IMR-90 (cell line): ENCODE measurements at regions not wholly inside any gene's neighbourhood (a gene's known extent, or its start where the extent isn't known, plus 50 kb on each side); places are given as distances from the start of the nearest gene placed in this dataset.

Experiments
- ATAC-seq: fragments of 200-7000 bp; cut with Tn5 transposase; 2 replicates; pipeline ENCODE4 v1.9.1; 2020; ENCODE audit warnings: low read depth, mild to moderate bottlenecking, moderate library complexity
- BruUV-seq: library from RNA; stranded (reverse); fragments of 400-500 nt; replicated peaks from 2 replicates; lab custom pipeline; 2021; lab: Mats Ljungman, UMichigan
- CTCF ChIA-PET: fragments of 300-600 bp; formaldehyde crosslinking; extraction: SDS; loops from one replicate; lab custom pipeline; 2021; ENCODE audit warnings: antibody characterized with exemption; lab: Yijun Ruan, JAX
- POLR2A ChIA-PET: fragments of 300-600 bp; sonication (Branson Sonifier 250); formaldehyde crosslinking; loops from one replicate; lab custom pipeline; 2022; ENCODE audit warnings: antibody characterized with exemption; ENCODE audit not compliant: unreplicated experiment; lab: Charles Lee
- DNase-seq: peaks from one replicate; pipeline ENCODE4 v3.0.0; 2013
- H2AFZ ChIP-seq: replicated peaks from 2 replicates; pipeline ENCODE3; 2013; ENCODE audit warnings: low read length, mild to moderate bottlenecking; ENCODE audit not compliant: poor library complexity
- H2AK5ac ChIP-seq: 2 replicates; pipeline ENCODE4 v1.6.1; 2013; ENCODE audit warnings: low read depth, low read length, inconsistent platforms
- H2AK9ac ChIP-seq: replicated peaks from 2 replicates; pipeline ENCODE3; 2013; ENCODE audit warnings: mild to moderate bottlenecking, low read depth, low read length, moderate library complexity; ENCODE audit not compliant: poor library complexity
- H2BK120ac ChIP-seq: 2 replicates; pipeline ENCODE4 v1.6.1; 2013; ENCODE audit warnings: low read depth, low read length, inconsistent platforms
- H2BK15ac ChIP-seq: 3 replicates; pipeline ENCODE4 v1.6.1; 2013; ENCODE audit warnings: low read depth, low read length, inconsistent platforms
- H2BK20ac ChIP-seq: 2 replicates; pipeline ENCODE4 v1.6.1; 2013; ENCODE audit warnings: low read depth, mild to moderate bottlenecking, inconsistent platforms, low read length, moderate library complexity
- H2BK5ac ChIP-seq: 2 replicates; pipeline ENCODE4 v1.6.1; 2013; ENCODE audit warnings: mild to moderate bottlenecking, low read depth, low read length, inconsistent platforms; ENCODE audit not compliant: poor library complexity, severe bottlenecking
- H3K14ac ChIP-seq: replicated peaks from 2 replicates; pipeline ENCODE4 v1.6.1; 2013; ENCODE audit warnings: low read depth, low read length, inconsistent platforms
- H3K18ac ChIP-seq: 2 replicates; pipeline ENCODE4 v1.6.1; 2013; ENCODE audit warnings: low read depth, low read length, control low read depth
- H3K23ac ChIP-seq: 2 replicates; pipeline ENCODE4 v1.6.1; 2013; ENCODE audit warnings: low read depth, low read length, inconsistent platforms
- H3K27ac ChIP-seq: 2 replicates; pipeline ENCODE4 v1.5.1; 2013; ENCODE audit warnings: mild to moderate bottlenecking, control low read depth, low read length; ENCODE audit not compliant: insufficient read depth
- H3K27me3 ChIP-seq: 2 replicates; pipeline ENCODE4 v1.6.1; 2013; ENCODE audit warnings: low read length; ENCODE audit not compliant: control insufficient read depth, insufficient read depth
- H3K36me3 ChIP-seq: 2 replicates; pipeline ENCODE4 v1.6.1; 2013; ENCODE audit warnings: low read length, mixed read lengths; ENCODE audit not compliant: control insufficient read depth, insufficient read depth
- H3K4ac ChIP-seq: 2 replicates; pipeline ENCODE4 v1.6.1; 2013; ENCODE audit warnings: low read depth, low read length, inconsistent platforms
- H3K4me1 ChIP-seq: 2 replicates; pipeline ENCODE4 v1.6.1; 2013; ENCODE audit warnings: low read length, mixed read lengths; ENCODE audit not compliant: control insufficient read depth, insufficient read depth
- H3K4me2 ChIP-seq: 2 replicates; pipeline ENCODE4 v1.6.1; 2013; ENCODE audit warnings: low read depth, mild to moderate bottlenecking, control low read depth, low read length, moderate library complexity
- H3K4me3 ChIP-seq: 2 replicates; pipeline ENCODE4 v1.5.1; 2013; ENCODE audit warnings: low read depth, mild to moderate bottlenecking, control low read depth, low read length, moderate library complexity; ENCODE audit not compliant: insufficient read depth
- H3K56ac ChIP-seq: 2 replicates; pipeline ENCODE4 v1.6.1; 2013; ENCODE audit warnings: low read length, inconsistent platforms; ENCODE audit not compliant: insufficient read depth; ENCODE audit errors: extremely low read depth
- H3K79me1 ChIP-seq, 2 experiments: 2 replicates each; pipeline ENCODE4 v1.6.1; 2013; ENCODE audit warnings: low read length in 2 of 2, inconsistent platforms in 1 of 2, low read depth in 1 of 2
- H3K9ac ChIP-seq: 2 replicates; pipeline ENCODE4 v1.6.1; 2013; ENCODE audit warnings: low read depth, low read length, control low read depth
- H3K9me1 ChIP-seq: 2 replicates; pipeline ENCODE4 v1.6.1; 2013; ENCODE audit warnings: low read length, inconsistent platforms; ENCODE audit not compliant: insufficient read depth
- H3K9me3 ChIP-seq: 2 replicates; pipeline ENCODE4 v1.6.1; 2013; ENCODE audit warnings: low read length; ENCODE audit not compliant: control insufficient read depth, insufficient read depth
- H4K20me1 ChIP-seq: 2 replicates; pipeline ENCODE4 v1.6.1; 2013; ENCODE audit warnings: low read length, inconsistent platforms; ENCODE audit not compliant: insufficient read depth
- H4K5ac ChIP-seq: 2 replicates; pipeline ENCODE4 v1.6.1; 2013; ENCODE audit warnings: mild to moderate bottlenecking, low read depth, low read length, control low read depth
- H4K8ac ChIP-seq, 2 experiments: 2 replicates each; pipeline ENCODE4 v1.6.1; 2013; ENCODE audit warnings: low read depth in 2 of 2, low read length in 2 of 2, control low read depth in 1 of 2, inconsistent platforms in 1 of 2
- H4K91ac ChIP-seq: 2 replicates; pipeline ENCODE4 v1.6.1; 2013; ENCODE audit warnings: low read depth, low read length, inconsistent platforms; ENCODE audit not compliant: insufficient read depth
- BHLHE40 ChIP-seq: fragments of 150-350 bp; IDR thresholded peaks from 2 replicates; pipeline ENCODE4 v1.6.1; 2016; ENCODE audit warnings: mild to moderate bottlenecking, low read depth, low read length
- RCOR1 ChIP-seq: IDR thresholded peaks from 2 replicates; pipeline ENCODE4 v1.6.1; 2012; ENCODE audit warnings: mild to moderate bottlenecking, low read length, improper control_type of control experiment; ENCODE audit not compliant: insufficient replicate concordance
- WGBS, 2 experiments: methylation state at CpG; one replicate each; pipeline versions ENCODE4 v1.1.5 to v1.1.7; 2013; ENCODE audit warnings: missing lambda C conversion rate in 2 of 2; ENCODE audit not compliant: insufficient read length in 1 of 2; ENCODE audit errors: extremely low coverage in 2 of 2; 5-methylcytosine and 5-hydroxymethylcytosine counted together
- dilution Hi-C: fragments of 300-500 bp; cut with HindIII; formaldehyde crosslinking; loops from one replicate; pipeline ENCODE4 v1.14.3; 2018; ENCODE audit warnings: low sequenced_read_pairs; ENCODE audit not compliant: unreplicated experiment
- in situ Hi-C: fragments of 300-500 bp; cut with MboI; formaldehyde crosslinking; loops from 3 replicates; pipeline ENCODE4 v1.14.3; 2019; ENCODE audit warnings: low sequenced_read_pairs, inconsistent platforms, mixed read lengths
- intact Hi-C: fragments of 100-400 bp; cut with micrococcal nuclease; formaldehyde crosslinking; loops from 2 replicates; pipeline ENCODE4 v1.10.0; 2022

DNA sequence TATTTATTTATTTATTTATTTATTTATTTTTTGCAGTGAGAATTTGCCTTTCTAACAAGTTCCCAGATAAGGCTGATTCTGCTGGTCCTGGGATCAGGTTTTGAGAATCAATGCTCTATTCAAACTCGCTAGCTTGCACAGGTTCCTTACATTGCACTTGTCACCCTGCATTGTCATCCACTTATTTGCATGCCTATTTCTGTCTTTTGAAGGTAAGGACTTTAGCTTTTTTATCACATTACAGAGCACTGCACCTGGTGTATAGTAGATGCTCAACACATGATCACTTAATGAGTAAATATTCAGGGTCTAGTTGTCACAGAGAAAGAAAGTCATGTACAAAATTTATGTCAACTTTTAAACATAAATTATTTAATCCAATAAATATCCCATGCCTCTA lies 219.7 kb upstream of the BTG1 start:
- no peak overlapping the region for H4K91ac ChIP-seq
- no peak overlapping the region for H2AK5ac ChIP-seq
- WGBS, 2 experiments: no CpG with 5 or more reads among the region's 1 CpG
- no peak overlapping the region for H3K4ac ChIP-seq
- no peak overlapping the region for H2AK9ac ChIP-seq
- ChIA-PET CTCF (no interaction called here), POLR2A (no interaction called here)
- no peak overlapping the region for H3K23ac ChIP-seq
- no peak overlapping the region for H3K14ac ChIP-seq
- no peak overlapping the region for H2BK15ac ChIP-seq
- DNase-seq: no peak
- H3K9ac ChIP-seq: no peak overlapping the region
- ATAC-seq: no peak
- H3K9me1 ChIP-seq: no peaks in the 10 kb centered on the region
- intact Hi-C loops (no loop called here), in situ Hi-C loops (no loop called here), dilution Hi-C loops (no loop called here)
- no peaks in the 10 kb centered on the region for H3K27me3 ChIP-seq
- no TSS peak for BruUV-seq
- H3K4me2 ChIP-seq: no peak overlapping the region
- no peak overlapping the region for H4K5ac ChIP-seq
- H4K20me1 ChIP-seq: no peaks in the 10 kb centered on the region
- H2BK5ac ChIP-seq: no peak overlapping the region
- no peaks in the 10 kb centered on the region for H3K79me1 ChIP-seq
- no peak overlapping the region for H2AFZ ChIP-seq
- no peak overlapping the region for H3K56ac ChIP-seq
- TF ChIP-seq BHLHE40 (no peak), RCOR1 (no peak)
- no peak overlapping the region for H4K8ac ChIP-seq
- H3K4me3 ChIP-seq: no peak overlapping the region
- H3K4me1 ChIP-seq: no peaks in the 10 kb centered on the region
- no peak overlapping the region for H3K18ac ChIP-seq
- H3K36me3 ChIP-seq: no peaks in the 10 kb centered on the region
- H3K9me3 ChIP-seq: no peaks in the 10 kb centered on the region
- no peak overlapping the region for H2BK20ac ChIP-seq
- no peak overlapping the region for H3K27ac ChIP-seq
- no peak overlapping the region for H2BK120ac ChIP-seq
